GM12875 (cell line): ENCODE measurements at regions not wholly inside any gene's neighbourhood (a gene's known extent, or its start where the extent isn't known, plus 50 kb on each side); places are given as distances from the start of the nearest gene placed in this dataset.

Experiments used
- H3K4me3 ChIP-seq: one replicate; pipeline ENCODE4 v1.5.1; 2011; ENCODE audit warnings: low read depth, low read length, control low read depth
- TF ChIP-seq, protein P1 (sequence below): IDR thresholded peaks from 2 replicates; pipeline ENCODE4 v1.5.1; 2011; ENCODE audit warnings: low read depth, mild to moderate bottlenecking, control low read depth, inconsistent platforms, low read length, moderate library complexity, borderline replicate concordance; ENCODE audit not compliant: insufficient read depth

DNA sequence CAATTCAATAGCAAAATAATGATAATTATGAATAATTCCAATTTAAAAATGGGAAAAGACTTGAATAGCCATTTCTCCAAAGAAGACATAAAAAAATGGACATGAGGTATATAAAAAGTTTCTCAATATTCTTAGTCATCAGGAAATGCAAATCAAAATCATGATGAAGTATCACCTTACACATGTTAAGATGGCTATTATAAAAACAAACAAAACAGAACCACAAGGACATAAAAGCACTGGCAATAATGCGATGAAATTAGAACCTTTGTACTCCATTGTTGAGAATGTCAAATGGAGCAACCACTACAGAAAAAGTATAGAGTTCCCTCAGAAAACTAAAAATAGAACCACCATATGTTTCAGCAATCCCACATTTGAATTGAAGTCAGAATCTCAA, 1186.1 kb downstream of the SLITRK5 start:
- TF ChIP-seq, protein P1, sequence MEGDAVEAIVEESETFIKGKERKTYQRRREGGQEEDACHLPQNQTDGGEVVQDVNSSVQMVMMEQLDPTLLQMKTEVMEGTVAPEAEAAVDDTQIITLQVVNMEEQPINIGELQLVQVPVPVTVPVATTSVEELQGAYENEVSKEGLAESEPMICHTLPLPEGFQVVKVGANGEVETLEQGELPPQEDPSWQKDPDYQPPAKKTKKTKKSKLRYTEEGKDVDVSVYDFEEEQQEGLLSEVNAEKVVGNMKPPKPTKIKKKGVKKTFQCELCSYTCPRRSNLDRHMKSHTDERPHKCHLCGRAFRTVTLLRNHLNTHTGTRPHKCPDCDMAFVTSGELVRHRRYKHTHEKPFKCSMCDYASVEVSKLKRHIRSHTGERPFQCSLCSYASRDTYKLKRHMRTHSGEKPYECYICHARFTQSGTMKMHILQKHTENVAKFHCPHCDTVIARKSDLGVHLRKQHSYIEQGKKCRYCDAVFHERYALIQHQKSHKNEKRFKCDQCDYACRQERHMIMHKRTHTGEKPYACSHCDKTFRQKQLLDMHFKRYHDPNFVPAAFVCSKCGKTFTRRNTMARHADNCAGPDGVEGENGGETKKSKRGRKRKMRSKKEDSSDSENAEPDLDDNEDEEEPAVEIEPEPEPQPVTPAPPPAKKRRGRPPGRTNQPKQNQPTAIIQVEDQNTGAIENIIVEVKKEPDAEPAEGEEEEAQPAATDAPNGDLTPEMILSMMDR: no peak
- H3K4me3 ChIP-seq: no peak overlapping the region

DNA sequence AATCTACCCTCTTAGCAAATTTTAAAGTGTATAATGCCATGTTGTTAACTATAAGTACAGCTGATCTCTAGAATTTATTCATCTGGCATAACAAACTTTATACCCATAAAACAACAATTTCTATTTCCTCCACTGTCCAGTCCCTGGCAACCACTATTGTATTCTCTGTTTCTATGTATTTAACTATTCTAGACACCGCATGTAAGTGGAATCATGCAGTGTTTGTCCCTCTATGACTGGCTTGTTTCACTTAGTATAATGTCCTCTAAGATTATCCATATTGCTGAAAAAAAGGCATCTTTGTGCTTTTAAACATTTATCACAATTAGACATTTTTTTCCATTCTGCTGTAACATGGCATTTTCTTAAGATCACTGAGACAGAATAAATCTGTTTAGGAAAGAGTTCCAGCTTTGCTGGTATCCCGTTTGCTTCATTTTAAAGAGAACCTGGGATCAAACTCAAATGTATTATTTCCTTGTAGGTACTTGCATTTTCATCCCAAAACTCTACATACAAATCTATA, 1191.0 kb downstream of the SLITRK5 start:
- no peak overlapping the region for H3K4me3 ChIP-seq
- TF ChIP-seq, protein P1: no peak

DNA sequence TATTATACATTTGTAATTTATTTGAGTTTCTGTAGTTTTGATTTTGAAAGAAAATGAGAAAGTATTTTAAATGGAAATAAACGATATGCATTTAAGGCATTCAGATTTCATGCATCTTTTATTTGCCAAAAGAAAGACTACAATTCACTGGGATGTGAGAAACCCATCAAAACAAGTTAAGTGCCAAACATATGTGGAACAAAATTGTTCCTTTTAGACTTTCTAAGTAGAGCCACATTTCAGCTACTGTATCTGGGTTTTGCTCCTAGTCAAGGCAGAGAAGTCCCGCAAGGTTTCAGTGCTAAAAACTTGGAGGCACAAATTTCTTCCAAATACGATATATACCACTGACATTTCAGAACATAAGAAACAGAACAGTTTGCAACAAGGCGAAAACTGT, 1191.9 kb downstream of the SLITRK5 start:
- no peak overlapping the region for H3K4me3 ChIP-seq
- TF ChIP-seq, protein P1: no peak

DNA sequence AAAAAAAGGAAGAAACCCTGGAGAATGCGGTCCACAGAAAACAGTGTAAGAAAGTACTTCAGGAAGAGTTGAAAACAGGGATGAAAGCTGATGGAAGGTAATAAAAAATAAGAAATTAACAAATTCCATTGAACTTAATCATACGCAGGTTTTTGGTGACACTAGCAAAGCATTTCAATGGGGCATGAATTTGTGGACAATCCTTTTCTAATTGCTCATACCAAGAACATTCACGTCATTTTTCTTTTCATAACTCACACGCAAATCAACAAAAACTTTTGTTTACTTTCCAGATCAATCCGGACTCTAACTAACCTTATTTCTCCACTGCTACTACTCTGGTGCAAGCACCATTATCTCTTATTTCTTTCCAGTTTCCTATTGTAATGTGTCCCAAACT, 1195.0 kb downstream of the SLITRK5 start:
- TF ChIP-seq, protein P1: no peak
- H3K4me3 ChIP-seq: no peak overlapping the region

DNA sequence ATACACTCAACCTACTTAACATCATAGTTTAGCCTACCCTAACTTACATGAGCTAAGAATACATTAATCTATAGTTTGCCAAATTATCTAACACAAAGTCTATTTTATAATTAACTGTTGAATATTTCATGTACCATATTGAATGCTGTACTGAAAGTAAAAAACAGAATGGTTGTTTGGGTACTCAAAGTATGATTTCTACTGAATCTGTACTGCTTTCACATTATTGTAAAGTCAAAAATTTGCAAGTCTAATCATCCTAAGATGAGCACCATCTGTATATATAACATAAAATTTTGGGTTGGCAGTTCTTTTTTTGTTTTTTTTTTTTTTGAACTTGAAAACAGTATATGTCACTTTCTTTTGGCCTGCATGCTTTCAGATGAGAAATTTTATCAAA, 1212.6 kb downstream of the SLITRK5 start:
- TF ChIP-seq, protein P1: no peak
- no peak overlapping the region for H3K4me3 ChIP-seq

DNA sequence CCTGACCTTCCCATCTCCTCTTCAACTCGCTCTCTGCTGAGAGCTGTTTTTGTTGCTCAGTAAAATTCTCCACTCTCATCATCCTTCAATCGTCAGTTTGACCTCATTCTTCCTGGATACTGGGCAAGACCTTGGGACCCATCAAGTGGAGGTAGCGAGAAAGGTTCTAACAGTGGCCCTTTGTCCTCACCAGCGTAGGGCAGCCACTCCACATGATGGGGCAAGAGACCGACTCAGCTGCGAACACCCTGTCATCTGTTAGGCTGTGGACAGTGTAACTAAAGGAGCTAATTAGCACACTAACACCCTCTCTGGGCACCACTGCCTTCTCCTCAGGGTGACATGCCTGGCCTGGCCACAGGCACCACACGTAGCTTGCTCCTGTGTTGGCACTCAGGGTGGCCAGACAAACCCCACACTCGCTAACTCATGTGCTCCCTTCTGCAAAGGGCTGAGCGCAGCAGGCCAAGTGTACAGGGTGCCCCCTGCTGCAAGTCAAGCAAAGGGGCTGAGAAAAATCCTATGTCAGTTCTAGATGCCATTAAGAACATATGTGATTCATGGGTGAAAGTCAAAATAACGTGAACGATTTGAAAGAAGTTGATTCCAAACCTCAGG, 1216.0 kb downstream of the SLITRK5 start:
- H3K4me3 ChIP-seq: no peak overlapping the region
- TF ChIP-seq, protein P1: no peak

DNA sequence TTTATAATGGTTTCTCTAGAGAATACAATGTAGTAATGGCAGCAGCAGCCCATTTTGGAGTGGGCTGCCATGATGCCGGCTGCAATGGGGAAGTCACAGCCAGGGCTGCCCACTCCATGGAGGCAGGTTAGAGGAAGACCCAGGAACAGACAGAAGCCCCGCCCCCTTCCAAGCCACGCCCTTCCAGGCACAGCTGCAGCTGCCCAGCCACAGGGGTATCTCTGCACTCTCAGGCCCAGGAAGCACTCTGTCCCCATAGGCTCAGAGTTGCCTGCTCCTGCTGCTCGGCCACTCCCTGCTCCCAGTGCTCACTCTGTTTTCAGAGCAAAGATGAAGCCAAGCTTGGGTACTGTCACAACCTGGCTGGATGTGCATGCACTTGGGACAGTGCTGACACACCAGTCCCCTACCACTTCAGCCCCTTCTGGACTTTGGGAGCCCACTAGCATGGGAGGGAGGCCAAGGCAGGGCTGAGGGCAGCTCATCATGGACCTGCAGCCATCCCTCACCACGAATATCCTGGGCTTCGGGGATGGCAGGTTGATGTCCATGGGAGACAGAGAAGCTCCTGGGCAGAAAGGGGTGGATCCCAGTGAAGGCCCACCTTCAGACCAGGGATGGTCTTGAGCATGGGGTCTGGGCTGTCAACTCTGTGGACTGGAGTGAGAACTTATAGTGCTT, 1224.2 kb downstream of the SLITRK5 start:
- no peak overlapping the region for H3K4me3 ChIP-seq
- TF ChIP-seq, protein P1: no peak
